Lower leg skin (tissue), 3 donors: ENCODE measurements at regions not wholly inside any gene's neighbourhood (a gene's known extent, or its start where the extent isn't known, plus 50 kb on each side); places are given as distances from the start of the nearest gene placed in this dataset.

Experiments
- CTCF ChIP-seq, 3 donors: fragments of 450-650 bp; IDR thresholded peaks; one replicate each; pipeline ENCODE4 v1.5.1; 2016; ENCODE audit warnings: antibody characterized with exemption in 3 of 3, mild to moderate bottlenecking in 3 of 3, moderate library complexity in 2 of 3
- POLR2A ChIP-seq, 2 donors: fragments of 450-650 bp; IDR thresholded peaks; one replicate each; pipeline ENCODE4 v1.6.1; 2016 to 2017; ENCODE audit warnings: antibody characterized with exemption in 2 of 2, mild to moderate bottlenecking in 1 of 2, moderate library complexity in 1 of 2

GRCh38 chr6:144582939-144583613 lies 297.9 kb downstream of the UTRN start:
- TF ChIP-seq CTCF (IDR thresholded peaks at IDR 0.05) (no peak), POLR2A (IDR thresholded peaks at IDR 0.05) (no peak)
